ENCODE measurements at regions not wholly inside any gene's neighbourhood (a gene's known extent, or its start where the extent isn't known, plus 50 kb on each side); places are given as distances from the start of the nearest gene placed in this dataset.

GRCh38 chr10:125399289-125399688, 238.9 kb upstream of the CTBP2 start:
- TF ChIP-seq CTCF (IDR thresholded peaks at IDR 0.05) (no peak), EZH2 (IDR thresholded peaks at IDR 0.05; ENCODE audit: borderline replicate concordance, insufficient read depth, low read depth, low read length, poor library complexity, severe bottlenecking) (no peak)

Data from B cell (primary cell).